ENCODE measurements at regions not wholly inside any gene's neighbourhood (a gene's known extent, or its start where the extent isn't known, plus 50 kb on each side); places are given as distances from the start of the nearest gene placed in this dataset.
"Not testable (repeated sequence)": the region's sequence is repeated elsewhere in the genome, so short reads cannot be mapped to it uniquely, and the experiment has no call there.

DNA sequence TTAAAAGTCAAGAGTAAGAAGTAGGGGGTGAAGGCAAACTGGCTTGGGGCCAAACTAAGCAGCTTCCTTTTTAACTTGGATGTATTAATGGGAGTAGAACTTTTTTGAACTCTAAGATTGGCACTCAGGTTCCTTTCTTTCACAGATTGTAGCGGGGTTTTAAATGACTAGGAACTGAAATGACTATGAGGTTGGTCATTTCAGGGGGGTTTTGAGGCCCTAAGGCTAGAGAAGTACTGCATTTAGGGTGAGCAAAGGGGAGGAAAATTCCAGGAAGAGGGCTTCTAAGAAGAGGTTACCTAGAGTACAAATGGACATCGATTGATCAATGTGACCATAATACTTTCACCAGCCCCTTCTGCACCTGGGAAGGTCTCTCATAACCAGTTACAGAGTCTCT lies 381.8 kb downstream of the MLLT3 start:
- no peak for DNase-seq (ENCODE audit: low read depth in 2 of 2, low spot score in 1 of 2)

DNA sequence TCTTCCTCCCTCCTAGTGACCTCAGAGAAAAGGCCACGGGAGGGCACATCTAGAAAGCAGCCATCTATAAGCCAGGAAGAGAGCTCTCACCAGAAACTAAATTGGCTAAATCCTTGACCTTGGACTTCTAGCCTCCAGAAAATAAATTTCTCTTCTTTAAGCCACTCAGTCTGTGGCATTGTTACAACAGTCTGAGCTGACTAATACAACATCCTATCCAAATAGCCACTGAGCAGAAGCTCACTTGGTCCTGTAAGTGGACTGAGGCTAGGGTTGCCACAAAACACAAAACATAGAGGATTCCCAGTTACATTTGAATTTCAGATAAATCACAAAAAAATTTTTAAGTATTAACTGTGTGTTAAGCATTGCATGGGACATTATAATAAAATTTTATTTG lies 383.4 kb downstream of the MLLT3 start:
- DNase-seq (ENCODE audit: low read depth in 2 of 2, low spot score in 1 of 2): no peak

DNA sequence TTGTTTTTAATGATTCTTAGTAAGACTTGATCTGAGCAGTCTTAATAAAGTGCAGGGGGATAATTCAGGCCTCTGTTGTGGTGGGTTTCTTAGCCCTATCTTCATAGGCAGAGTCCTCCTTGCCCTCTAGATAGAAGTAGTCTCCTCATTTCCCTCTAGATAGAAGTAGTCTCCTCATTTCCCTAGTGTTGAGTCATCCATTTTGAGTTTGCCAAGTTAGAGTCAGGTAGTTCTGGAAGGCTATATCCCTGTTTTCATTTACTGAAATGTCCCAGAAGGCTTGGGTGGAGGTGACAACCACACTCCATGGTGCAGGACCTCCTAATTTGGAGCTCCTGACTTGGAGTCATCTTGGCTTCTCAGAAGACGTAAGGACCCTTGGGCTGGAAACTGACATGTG lies 384.6 kb downstream of the MLLT3 start:
- no peak for DNase-seq (ENCODE audit: low read depth in 2 of 2, low spot score in 1 of 2)

DNA sequence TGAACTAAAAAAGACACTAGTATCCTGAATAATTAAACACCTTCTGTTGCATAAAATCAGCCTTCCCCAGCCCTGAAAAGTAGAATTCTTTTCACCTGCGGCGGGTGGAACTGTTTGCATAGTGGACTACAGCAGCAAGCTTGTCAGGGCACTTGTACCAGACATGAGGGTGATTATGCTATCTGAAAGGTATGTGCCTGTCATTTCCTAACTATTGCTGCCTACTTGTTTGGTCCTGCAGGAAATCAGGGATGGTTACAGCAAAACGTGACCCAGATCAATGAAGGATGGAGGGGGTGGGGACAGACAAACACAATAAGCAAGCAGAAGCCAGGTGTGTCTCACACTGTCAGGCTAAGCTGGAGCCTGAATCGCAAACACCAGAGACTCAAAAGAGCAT lies 385.6 kb downstream of the MLLT3 start:
- no peak for DNase-seq (ENCODE audit: low read depth in 2 of 2, low spot score in 1 of 2)

DNA sequence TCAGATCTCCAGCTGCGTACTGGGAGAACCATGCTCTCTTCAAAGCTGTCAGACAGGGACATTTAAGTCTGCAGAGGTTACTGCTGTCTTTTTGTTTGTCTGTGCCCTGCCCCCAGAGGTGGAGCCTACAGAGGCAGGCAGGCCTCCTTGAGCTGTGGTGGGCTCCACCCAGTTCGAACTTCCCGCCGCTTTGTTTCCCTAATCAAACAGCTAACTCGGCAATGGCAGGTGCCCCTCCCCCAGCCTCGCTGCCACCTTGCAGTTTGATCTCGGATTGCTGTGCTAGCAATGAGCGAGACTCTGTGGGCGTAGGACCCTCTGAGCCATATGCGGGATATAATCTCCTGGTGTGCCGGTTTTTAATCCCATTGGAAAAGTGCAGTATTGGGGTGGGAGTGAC lies 387.1 kb downstream of the MLLT3 start:
- DNase-seq (ENCODE audit: low read depth in 2 of 2, low spot score in 1 of 2): not testable (repeated sequence)

DNA sequence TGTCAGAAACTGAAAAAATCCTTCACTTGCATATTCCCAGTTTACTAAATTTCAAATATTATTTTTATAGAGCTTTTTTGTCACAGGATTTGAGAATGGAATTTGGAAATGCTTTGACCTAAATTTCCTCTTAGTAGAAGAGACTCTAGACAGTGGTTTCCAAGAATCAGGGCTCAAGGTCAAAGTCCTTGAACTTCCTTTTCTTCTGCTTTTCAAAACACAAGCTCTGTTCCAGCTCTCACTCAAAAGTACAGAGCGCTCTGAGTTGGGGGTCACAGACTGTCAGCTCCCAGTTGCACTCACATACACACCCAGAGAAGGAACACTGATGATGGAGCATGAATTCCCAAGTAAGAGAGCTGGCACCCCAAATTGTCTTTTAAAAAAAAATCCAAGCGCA lies 394.2 kb downstream of the MLLT3 start:
- no peak for DNase-seq (ENCODE audit: low read depth in 2 of 2, low spot score in 1 of 2)

DNA sequence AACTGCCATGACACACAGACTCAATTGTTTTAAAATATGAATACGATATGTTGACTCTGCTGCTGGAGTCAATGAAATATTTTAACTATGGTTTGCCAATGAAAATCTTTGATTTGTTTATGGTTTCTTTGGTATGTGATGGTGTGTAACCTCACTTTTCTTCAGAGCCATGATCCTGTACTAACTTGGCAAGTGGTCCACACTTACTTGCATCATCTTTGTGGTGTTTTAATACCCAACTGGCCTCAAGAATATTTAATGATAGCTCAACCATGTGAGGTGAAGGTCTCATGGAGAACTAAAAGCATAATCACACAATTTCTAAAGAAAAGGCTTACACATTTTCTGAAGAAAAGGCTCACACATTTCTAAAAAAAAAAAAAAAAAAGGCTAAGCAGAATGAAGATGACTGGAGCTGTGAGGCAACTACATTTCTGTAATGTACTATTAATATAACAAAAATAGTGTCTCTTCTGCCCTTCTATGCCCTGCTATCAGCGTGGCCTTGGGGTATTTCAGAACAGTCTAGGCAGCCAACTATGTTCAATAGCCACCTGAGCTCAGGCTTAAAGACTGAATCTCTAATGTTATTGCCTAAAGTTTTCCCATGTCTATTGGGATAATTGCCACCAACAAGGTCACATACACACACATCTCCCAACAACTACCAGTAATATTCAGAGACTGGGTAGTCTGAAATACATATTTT lies 395.0 kb downstream of the MLLT3 start:
- no peak for DNase-seq (ENCODE audit: low read depth in 2 of 2, low spot score in 1 of 2)

DNA sequence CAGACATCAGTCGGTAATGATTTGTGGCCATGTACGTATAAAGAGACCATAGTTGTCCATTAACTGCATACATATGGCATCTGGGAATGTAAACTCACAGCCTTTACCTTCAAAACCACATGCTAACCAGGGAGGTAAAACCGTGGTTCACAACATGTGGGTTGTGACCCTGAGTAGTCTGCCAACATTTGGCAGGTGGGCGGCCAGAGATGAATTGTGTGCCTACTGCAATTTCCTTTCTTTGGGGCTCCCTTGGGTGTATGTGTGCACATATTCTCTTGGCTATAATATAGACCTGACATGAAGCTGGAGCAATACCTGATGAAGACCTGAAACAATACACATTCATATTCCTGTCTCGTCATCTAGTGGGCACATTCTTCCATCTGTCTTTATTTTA lies 396.0 kb downstream of the MLLT3 start:
- no peak for DNase-seq (ENCODE audit: low read depth in 2 of 2, low spot score in 1 of 2)

DNA sequence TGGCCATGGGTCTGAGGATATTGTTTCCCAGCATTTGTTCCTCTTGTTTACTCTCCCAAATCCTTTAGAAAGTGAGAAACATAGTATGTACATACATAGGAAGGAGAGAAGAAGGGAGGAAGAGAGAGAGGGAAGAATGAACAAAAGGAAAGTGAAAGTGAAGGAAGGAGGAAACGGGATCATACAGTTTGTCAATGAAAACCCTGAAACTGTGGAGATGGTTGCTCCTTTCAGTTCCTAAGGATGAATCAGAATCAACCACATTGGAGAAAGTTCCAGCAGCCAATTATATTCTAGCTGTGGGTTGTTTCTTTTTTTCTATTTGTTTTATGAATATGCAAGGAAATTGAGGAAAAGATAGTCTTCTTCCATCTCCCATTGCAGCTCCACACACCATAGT lies 396.5 kb downstream of the MLLT3 start:
- DNase-seq (ENCODE audit: low read depth in 2 of 2, low spot score in 1 of 2): no peak

DNA sequence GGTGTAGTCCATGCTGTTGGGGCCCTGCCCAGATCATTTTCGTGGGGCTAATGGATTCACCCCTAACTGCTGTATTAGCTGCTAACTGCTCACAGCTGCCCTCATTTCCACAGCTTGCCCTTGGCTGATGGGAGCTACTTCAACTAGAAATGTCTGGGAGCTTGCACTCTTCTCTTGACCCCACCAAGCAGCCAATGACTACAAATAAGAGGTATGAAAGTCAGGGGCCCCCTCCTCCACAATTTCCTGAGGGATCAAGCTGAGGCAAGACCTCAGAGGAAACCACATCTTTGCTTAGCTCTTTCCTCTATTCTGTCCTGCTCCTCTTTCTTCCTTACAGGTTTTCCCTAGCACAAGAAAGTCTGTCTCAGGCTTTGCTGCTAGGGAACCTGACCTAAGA lies 397.5 kb downstream of the MLLT3 start:
- DNase-seq (ENCODE audit: low read depth in 2 of 2, low spot score in 1 of 2): no peak

DNA sequence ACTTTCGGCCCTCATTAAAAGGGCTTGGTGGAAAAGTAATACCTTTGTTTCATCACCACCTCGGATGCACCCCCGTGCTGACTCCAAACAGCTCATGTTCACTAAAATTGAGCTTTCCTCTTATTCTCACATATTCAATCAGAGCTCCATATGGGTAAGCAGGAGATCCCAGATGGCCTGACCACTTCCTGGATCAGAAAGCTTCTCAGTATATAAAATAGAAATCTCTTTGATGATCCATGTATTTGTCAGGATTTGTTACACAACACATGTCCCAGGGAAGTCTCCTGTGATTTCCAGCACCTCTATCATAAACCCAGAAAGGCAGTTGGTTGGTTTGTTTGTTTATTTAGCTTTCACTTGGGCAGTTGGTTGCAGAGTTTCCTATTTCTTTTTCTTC lies 402.0 kb downstream of the MLLT3 start:
- no peak for DNase-seq (ENCODE audit: low read depth in 2 of 2, low spot score in 1 of 2)

DNA sequence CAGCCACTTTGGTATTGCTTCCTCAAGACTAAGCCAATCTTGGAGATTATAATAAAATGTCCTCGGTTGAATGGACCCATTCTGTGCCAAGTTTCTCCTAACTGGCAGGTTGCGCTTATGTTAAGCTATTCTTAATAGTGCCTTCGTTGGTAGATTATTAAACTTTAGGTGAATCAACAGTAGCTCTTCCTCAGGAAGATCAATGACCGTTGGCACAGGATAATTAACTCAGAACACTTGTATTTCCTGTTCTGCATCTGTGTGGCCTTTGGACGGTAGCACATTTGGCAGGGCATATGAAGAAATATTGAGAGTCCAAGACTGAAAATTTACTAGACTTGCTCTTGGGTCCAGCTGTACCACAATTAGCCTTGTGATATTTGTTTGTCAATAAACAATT lies 402.9 kb downstream of the MLLT3 start:
- no peak for DNase-seq (ENCODE audit: low read depth in 2 of 2, low spot score in 1 of 2)

DNA sequence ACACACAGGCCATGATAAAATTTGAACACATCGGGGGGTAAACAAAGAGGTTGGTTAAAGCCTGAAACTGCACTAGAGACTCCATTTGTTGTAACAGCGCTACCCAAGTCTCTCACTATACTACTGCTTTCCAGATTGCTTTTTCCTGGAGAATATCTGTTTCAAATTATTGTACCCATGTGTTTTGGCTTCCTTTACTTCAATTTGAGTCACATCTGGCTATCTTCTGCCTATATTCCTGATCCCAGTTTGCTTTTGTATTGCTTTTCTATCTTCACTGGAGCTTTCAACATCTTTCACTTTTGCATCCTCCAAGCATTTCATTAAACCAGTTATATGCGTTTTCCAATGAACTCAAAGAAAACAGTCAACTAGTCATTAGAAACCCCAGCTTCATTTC lies 404.7 kb downstream of the MLLT3 start:
- DNase-seq (ENCODE audit: low read depth in 2 of 2, low spot score in 1 of 2): no peak

DNA sequence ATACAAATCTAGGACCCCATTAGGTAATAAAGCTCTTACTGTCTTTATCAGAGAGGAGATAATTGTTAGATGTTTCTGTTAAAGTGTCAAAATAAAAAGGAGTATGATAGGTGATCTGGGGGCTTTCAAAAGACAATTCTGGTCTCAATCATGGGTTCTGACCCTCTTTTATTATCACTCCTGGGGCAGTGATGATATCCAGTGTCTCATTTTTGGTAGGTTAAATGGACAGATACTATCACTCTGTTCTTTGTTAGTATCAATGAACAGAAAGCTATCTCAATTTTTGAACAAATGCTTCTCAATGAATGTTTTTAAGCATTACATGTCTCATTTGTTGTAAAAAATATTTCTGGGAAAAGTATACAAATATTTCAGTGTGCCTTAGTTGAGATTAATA lies 405.9 kb downstream of the MLLT3 start:
- DNase-seq (ENCODE audit: low read depth in 2 of 2, low spot score in 1 of 2): no peak

DNA sequence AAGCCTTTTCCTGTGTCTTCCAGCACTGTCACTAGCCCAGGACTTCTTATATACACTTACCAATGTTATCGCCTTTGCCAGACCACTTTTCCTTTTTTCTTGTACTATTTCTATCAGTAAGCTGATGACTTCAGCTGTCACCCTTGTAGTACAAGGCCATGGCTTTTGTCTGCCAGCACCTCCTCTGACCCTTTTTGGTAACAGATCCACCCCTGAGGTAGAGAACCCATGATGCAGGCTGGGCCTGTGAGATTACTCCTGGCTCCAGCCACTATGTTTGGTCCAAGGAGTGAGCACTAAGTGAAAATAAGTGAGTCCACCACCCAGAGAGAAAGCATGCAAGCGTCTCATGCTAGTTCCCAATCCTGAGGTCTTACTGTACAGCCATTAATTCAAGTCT lies 406.7 kb downstream of the MLLT3 start:
- no peak for DNase-seq (ENCODE audit: low read depth in 2 of 2, low spot score in 1 of 2)

DNA sequence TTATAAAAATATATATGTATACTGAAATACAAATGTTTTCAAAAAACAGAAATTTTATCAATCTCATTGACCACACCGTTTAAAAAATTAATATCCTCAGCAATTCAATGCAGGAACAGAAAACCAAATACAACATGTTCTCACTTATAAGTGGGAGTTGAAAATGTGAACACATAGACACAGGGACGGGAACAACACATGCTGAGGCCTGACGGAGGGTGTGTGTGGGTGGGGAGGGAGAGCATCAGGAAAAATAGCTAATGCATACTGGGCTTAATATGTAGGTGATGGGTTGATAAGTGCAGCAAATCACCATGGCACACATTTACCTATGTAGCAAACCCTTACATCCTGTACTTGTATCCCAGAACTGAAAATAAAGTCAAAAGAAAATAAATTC lies 409.5 kb downstream of the MLLT3 start:
- DNase-seq (ENCODE audit: low read depth in 2 of 2, low spot score in 1 of 2): no peak

DNA sequence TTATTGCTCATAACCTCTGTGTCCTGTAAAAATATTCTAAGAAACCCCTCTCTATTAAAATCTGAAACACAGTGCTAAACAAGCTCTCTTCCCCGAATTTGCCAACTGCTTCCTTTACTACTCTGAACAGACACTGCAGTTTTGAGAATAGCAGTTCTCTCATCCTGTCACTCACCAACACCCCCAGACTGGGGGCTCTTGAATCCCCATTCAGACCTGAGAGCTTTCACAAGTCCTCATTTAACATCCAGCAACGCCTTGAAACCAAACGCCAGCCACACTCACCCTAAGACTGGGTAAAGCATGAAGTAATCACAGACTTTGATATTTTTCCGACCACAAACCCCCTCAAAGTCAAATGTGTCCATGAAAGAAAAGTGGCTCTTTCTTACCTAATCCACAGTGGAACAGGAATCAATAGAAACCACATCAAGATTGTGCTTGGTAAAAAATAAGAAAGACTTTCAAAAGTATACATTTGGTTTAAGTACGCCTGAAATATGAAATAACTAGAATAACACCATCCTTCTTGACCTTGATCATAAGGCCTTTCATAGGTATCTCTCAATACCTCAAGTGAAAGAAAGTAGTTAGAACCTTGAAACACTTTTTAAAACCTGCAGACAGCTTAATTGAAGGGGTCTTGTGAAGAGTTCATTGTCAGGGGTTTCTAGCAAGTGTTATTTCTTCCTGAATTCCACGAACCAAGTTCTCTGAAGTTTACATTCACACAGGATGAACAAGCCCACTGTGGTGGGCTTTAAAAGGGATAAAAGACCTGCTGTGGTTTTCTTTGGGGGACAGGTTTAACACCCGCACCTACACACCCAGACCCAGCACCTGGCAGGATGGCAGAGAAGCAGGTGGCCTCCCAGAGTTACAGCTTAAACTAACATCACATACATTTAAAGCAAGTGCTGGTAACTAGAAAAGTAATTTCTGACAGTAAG lies 412.6 kb downstream of the MLLT3 start:
- DNase-seq (ENCODE audit: low read depth in 2 of 2, low spot score in 1 of 2): no peak

DNA sequence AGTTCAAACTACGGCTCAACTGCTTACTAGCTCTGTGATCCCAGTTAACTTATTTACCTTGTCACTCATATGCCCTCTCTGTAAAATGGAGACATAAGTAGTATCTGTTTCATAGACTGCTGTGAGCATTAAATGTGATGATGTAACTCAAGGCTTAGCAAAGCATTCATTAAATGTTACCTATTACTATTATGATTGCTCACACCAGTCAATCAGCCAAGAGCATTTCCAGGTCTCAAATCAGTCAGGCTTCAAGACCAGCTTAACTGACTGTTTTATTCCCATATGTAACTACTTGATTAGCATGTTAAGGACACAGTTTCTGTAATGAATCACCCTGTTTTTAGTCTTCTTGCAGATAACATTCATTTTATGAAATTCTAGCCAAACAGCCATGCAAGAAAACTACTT lies 413.3 kb downstream of the MLLT3 start:
- no peak for DNase-seq (ENCODE audit: low read depth in 2 of 2, low spot score in 1 of 2)

DNA sequence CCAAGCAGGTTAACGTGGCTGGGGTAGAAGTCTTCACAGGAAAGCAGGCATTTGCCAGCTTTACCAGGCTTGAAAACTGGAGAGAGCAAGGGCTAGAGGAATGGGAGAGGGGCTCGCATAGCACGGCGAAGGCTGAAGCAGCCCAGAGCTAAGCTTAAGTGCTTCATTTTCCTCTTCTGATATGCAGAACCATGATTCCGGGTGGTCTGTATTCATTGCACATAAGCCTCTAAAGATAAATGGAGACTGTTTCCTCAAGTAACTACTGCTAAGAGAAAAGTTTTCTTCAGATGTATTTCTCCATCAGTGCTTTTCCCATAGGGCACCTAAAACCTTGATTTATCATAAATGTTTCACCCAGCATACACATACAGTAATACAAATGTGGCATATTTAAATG lies 414.1 kb downstream of the MLLT3 start:
- DNase-seq (ENCODE audit: low read depth in 2 of 2, low spot score in 1 of 2): no peak

DNA sequence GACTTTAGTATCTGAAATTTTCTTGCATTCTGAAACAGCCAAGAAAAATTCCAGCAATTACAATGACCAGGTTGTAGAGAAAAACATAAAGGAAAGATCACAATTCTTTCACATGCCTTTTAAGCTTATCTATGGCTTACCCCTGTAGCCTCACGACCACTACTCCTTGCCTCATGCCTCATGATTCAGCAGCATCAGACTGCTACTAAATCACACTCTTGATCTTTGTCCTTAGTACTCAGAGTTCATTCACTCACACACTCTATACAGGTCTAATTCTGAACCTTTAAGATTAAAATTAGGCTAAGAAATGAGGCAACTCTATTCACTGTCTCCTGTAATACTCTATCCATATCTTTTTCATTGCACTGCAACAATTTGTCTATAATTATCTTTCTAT lies 415.1 kb downstream of the MLLT3 start:
- DNase-seq (ENCODE audit: low read depth in 2 of 2, low spot score in 1 of 2): no peak

DNA sequence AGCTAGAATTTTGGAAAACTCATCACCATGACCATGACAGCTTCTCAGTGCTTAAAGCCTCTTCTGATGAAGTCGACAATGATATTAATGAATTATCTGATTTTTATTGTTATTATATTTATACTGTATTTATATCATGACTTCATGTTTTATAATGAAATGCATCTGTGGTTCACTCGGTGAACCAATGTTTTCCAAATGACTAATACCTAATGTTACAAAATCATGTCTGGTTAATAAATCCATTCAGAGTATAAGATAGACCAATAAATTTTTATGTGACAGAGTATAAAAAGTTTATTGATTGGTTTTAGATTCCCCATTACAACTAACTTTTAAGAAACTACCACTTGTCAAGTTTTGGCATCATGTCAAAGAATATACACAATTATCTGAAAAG lies 416.5 kb downstream of the MLLT3 start:
- DNase-seq (ENCODE audit: low read depth in 2 of 2, low spot score in 1 of 2): no peak

DNA sequence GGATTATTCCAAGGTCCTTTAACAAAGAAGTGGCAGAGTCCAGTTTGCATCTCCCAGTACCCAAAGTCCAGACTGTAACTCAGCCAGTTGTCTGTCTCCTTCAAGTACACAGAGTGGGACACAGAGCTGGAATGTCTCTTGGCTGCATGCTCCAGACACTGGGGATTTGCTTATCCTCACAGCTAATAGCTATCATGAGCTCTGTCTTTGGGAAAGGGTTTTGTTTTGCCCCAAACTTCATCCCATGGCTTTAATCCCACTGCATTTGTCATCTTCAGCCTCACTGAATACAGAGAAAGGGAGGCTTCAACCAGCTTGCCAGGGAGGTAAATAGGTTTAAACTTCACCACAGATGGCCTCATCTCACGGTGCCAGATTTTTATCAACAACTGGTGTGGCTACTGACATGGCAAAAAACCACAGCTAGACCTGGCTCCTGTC lies 412.2 kb upstream of the SLC24A2 start:
- no peak for DNase-seq (ENCODE audit: low read depth in 2 of 2, low spot score in 1 of 2)

DNA sequence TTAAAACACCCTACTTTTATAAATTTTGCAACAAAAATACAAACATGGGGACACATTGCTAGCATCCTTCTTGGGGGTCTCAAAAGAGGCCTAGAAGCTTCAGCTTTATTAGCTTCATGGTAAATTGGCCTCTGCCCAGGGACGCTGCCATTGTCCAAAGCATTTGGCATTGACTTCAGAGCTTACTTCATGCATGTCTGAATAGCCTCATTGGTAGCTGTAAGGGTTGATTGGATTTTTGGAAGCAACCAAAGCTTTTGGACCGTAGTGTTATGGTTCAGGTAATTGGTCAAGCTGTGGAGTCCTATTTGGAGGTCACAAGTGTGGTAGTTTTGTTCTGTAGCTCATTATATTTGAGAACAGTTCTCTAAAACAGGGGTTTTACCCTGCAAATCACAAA lies 411.7 kb upstream of the SLC24A2 start:
- DNase-seq (ENCODE audit: low read depth in 2 of 2, low spot score in 1 of 2): no peak
